GM10248 (cell line): ENCODE measurements at regions not wholly inside any gene's neighbourhood (a gene's known extent, or its start where the extent isn't known, plus 50 kb on each side); places are given as distances from the start of the nearest gene placed in this dataset.

Experiments
- CTCF ChIA-PET: fragments of 300-600 bp; sonication (Branson Sonifier 250); formaldehyde crosslinking; extraction: SDS; loops from one replicate; lab custom pipeline; 2021; ENCODE audit warnings: antibody characterized with exemption; lab: Yijun Ruan, JAX
- POLR2A ChIA-PET: fragments of 350-650 bp; sonication (Branson Sonifier 250); formaldehyde crosslinking; extraction: SDS; loops from one replicate; lab custom pipeline; 2020; ENCODE audit warnings: antibody characterized with exemption; lab: Yijun Ruan, JAX
- DNase-seq: peaks from one replicate; pipeline ENCODE4 v3.0.0; 2012; ENCODE audit errors: extremely low spot score
- CTCF ChIP-seq: IDR thresholded peaks from 2 replicates; pipeline ENCODE4 v1.5.1; 2012; ENCODE audit warnings: mild to moderate bottlenecking, low read depth; ENCODE audit errors: extremely low read depth, missing control alignments, control extremely low read depth

GRCh38 chr10:42476101-42476500 lies 162.3 kb downstream of the ZNF33B start:
- TF ChIP-seq CTCF = no peak
- CTCF ChIA-PET = no interaction called here
- no peak for DNase-seq
- POLR2A ChIA-PET = no interaction called here

- ChIA-PET CTCF (no interaction called here), POLR2A (no interaction called here)
- no peak for DNase-seq
- TF ChIP-seq CTCF = no peak
Measured at GRCh38 chr10:42475168-42476098, 162.9 kb downstream of the ZNF33B start.

GRCh38 chr10:42454313-42454712 lies 184.1 kb downstream of the ZNF33B start:
- ChIA-PET POLR2A (no interaction called here), CTCF (interaction anchor here (1.2 kb wide), 1 partner anchor 14 kb away, joined by 3 read pairs; no protein-coding TSS in a partner anchor)
- no peak for TF ChIP-seq CTCF
- DNase-seq = no peak

- no peak for TF ChIP-seq CTCF
Measured at GRCh38 chr10:42431095-42431494, 207.3 kb downstream of the ZNF33B start.

DNA sequence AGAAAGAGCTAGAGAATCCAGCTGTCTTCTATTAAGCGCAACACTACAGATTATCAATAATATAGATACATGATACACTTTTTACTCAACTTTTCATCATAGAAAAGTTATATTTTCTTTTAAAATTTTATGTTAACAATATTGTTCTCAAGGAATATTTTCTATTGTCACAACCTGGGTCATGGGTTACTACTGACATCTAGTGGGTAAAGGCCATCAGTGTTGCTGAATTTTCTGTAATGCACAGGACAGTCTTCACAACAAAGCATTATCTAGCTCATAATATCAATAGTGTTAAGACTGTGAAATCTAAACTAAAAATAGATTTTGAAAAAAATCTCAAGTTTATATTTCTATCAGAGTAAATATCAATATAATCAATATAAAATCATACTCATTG lies 209.8 kb downstream of the ZNF33B start:
- TF ChIP-seq CTCF = peak; percentile 29
- CTCF ChIA-PET = interaction anchor here (1.3 kb wide), 1 partner anchor 17 kb away, joined by 3 read pairs; no protein-coding TSS in a partner anchor
- no peak for DNase-seq
- POLR2A ChIA-PET = no interaction called here

More at GRCh38 chr10:42431095-42431494, 207.3 kb downstream of the ZNF33B start:
- ChIA-PET POLR2A (no interaction called here), CTCF (no interaction called here)
- DNase-seq = no peak

GRCh38 chr10:42422911-42423310 lies 215.5 kb downstream of the ZNF33B start:
- CTCF ChIA-PET = interaction anchor here (1.7 kb wide), 1 partner anchor 14 kb away, joined by 3 read pairs; no protein-coding TSS in a partner anchor
- no peak for TF ChIP-seq CTCF
- POLR2A ChIA-PET = no interaction called here
- no peak for DNase-seq
